ENCODE measurements at regions not wholly inside any gene's neighbourhood (a gene's known extent, or its start where the extent isn't known, plus 50 kb on each side); places are given as distances from the start of the nearest gene placed in this dataset.

- TF ChIP-seq CHD7 (IDR thresholded peaks at IDR 0.05; ENCODE audit: insufficient replicate concordance, low read length) = no peak
- no peak for TF ChIP-seq JUN (IDR thresholded peaks at IDR 0.05; ENCODE audit: low read depth, low read length)
- TF ChIP-seq NANOG (IDR thresholded peaks at IDR 0.05; ENCODE audit: insufficient read depth, low read depth, low read length, poor library complexity, severe bottlenecking) = no peak
- TF ChIP-seq CTBP2 (IDR thresholded peaks at IDR 0.05; ENCODE audit: borderline replicate concordance, insufficient read depth, insufficient read length, low read length) = no peak
- no peak for TF ChIP-seq POLR2A (IDR thresholded peaks at IDR 0.05; ENCODE audit: control extremely low read depth in 1 of 2, low read depth in 2 of 2, low read length in 2 of 2)
Measured at GRCh38 chr5:169351721-169352120, 50.8 kb upstream of the SLIT3 start (continued).

Data from H1 (cell line).